ENCODE measurements at regions not wholly inside any gene's neighbourhood (a gene's known extent, or its start where the extent isn't known, plus 50 kb on each side); places are given as distances from the start of the nearest gene placed in this dataset.

- H3K36me3 Mint-ChIP-seq, result peaks cover 13% of the 10 kb centered on the region
- no peak for DNase-seq (ENCODE audit: low spot score)
- POLR2A ChIA-PET, result no interaction called here
- no peak for TF ChIP-seq ATF3 (CRISPR knock-in tag; conservative IDR thresholded peaks at IDR 0.05)
- no peak for TF ChIP-seq JAZF1 (CRISPR knock-in tag; IDR thresholded peaks at IDR 0.05)
- H3K4me1 Mint-ChIP-seq, result peaks cover 6% of the 10 kb centered on the region; the same call in 1 of the 2 replicates
- ATAC-seq, result no peak
- CTCF ChIA-PET, result interaction anchor here (1.6 kb wide), 1 partner anchor 15 kb away, joined by 3 read pairs; no protein-coding TSS in a partner anchor
- H3K4me3 Mint-ChIP-seq, result no peak overlapping the region
- H3K27ac Mint-ChIP-seq, result no peak overlapping the region
- no peaks in the 10 kb centered on the region for H3K27me3 Mint-ChIP-seq (ENCODE audit: low read depth)
- peaks cover 42% of the 10 kb centered on the region for H3K9me3 Mint-ChIP-seq
Observed at GRCh38 chr21:21907271-21907670, 909.1 kb downstream of the NCAM2 start.

- H3K27me3 Mint-ChIP-seq (ENCODE audit: low read depth), result no peaks in the 10 kb centered on the region
- ChIA-PET POLR2A (no interaction called here), CTCF (no interaction called here)
- ATAC-seq (no peak), DNase-seq (ENCODE audit: low spot score) (no peak)
- H3K9me3 Mint-ChIP-seq, result peaks cover 11% of the 10 kb centered on the region
- no peaks in the 10 kb centered on the region for H3K4me1 Mint-ChIP-seq
- TF ChIP-seq ZNF263 (CRISPR knock-in tag; IDR thresholded peaks at IDR 0.05; ENCODE audit: low read depth), result no peak
- TF ChIP-seq SP1 (CRISPR knock-in tag; conservative IDR thresholded peaks at IDR 0.05), result no peak
- TF ChIP-seq USF1 (CRISPR knock-in tag; IDR thresholded peaks at IDR 0.05), result no peak
- TF ChIP-seq CBFB (CRISPR knock-in tag; IDR thresholded peaks at IDR 0.05; ENCODE audit: low read depth), result no peak
- no peak for TF ChIP-seq AFF4 (CRISPR knock-in tag; IDR thresholded peaks at IDR 0.05; ENCODE audit: borderline replicate concordance)
- no peak for TF ChIP-seq ATF6 (CRISPR knock-in tag; IDR thresholded peaks at IDR 0.05)
- no peak for TF ChIP-seq ZNF671 (CRISPR knock-in tag; IDR thresholded peaks at IDR 0.05)
- TF ChIP-seq SOX15 (CRISPR knock-in tag; IDR thresholded peaks at IDR 0.05), result no peak
- no peaks in the 10 kb centered on the region; the same call in 1 of the 2 replicates for H3K36me3 Mint-ChIP-seq
- no peak overlapping the region for H3K27ac Mint-ChIP-seq
- H3K4me3 Mint-ChIP-seq, result no peak overlapping the region
Observed at GRCh38 chr21:21915816-21916215, 917.6 kb downstream of the NCAM2 start.

GRCh38 chr21:21921410-21922232, 923.4 kb downstream of the NCAM2 start:
- H3K27me3 Mint-ChIP-seq (ENCODE audit: low read depth), result no peaks in the 10 kb centered on the region
- POLR2A ChIA-PET, result no interaction called here
- no peak for DNase-seq (ENCODE audit: low spot score)
- no peak overlapping the region for H3K27ac Mint-ChIP-seq
- ATAC-seq, result peak; percentile 67
- 0 out of 2 replicates have a peak, but pooled peaks cover 8% of the 10 kb centered on the region for H3K4me1 Mint-ChIP-seq
- TF ChIP-seq AFF4 (CRISPR knock-in tag; IDR thresholded peaks at IDR 0.05; ENCODE audit: borderline replicate concordance), result no peak
- no peak for TF ChIP-seq ZNF425 (CRISPR knock-in tag; conservative IDR thresholded peaks at IDR 0.05)
- TF ChIP-seq CTCF (IDR thresholded peaks at IDR 0.05), result peak; percentile 63
- H3K9me3 Mint-ChIP-seq, result peaks cover 10% of the 10 kb centered on the region
- H3K36me3 Mint-ChIP-seq, result no peaks in the 10 kb centered on the region
- CTCF ChIA-PET, result interaction anchor here (0.6 to 1.6 kb wide), 16 partner anchors 9 to 922 kb away, joined by 3 to 7 read pairs (median 4); no protein-coding TSS in a partner anchor
- H3K4me3 Mint-ChIP-seq, result no peak overlapping the region

All from WTC11 (cell line).